ENCODE measurements at regions not wholly inside any gene's neighbourhood (a gene's known extent, or its start where the extent isn't known, plus 50 kb on each side); places are given as distances from the start of the nearest gene placed in this dataset.

DNA sequence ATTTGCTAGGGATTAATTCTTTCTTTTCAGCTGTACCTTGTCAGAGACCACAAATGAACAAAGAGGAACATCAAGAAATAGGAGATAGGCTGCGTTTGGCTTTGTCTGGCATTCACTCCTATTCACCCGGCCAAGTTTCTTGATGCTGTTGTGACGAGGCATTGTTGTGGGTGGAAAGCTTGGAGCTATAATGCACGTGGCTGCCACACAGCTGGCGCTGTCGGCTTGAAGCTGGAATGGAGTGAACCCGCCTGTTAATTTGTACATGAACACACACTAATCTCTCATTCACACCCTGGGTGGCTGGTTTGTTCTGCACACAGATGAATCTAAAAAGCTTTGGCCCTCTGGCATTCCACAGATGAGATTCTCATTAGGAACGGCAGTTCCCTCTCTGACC, 274.9 kb upstream of the GYPC start:
- POLR2A ChIA-PET: no interaction called here
- H3K9me3 ChIP-seq (ENCODE audit: control insufficient read depth, insufficient read depth, low read length): peaks cover 5% of the 10 kb centered on the region; the same call in 1 of the 2 replicates
- CTCF ChIA-PET: no interaction called here
- TF ChIP-seq, protein P1, sequence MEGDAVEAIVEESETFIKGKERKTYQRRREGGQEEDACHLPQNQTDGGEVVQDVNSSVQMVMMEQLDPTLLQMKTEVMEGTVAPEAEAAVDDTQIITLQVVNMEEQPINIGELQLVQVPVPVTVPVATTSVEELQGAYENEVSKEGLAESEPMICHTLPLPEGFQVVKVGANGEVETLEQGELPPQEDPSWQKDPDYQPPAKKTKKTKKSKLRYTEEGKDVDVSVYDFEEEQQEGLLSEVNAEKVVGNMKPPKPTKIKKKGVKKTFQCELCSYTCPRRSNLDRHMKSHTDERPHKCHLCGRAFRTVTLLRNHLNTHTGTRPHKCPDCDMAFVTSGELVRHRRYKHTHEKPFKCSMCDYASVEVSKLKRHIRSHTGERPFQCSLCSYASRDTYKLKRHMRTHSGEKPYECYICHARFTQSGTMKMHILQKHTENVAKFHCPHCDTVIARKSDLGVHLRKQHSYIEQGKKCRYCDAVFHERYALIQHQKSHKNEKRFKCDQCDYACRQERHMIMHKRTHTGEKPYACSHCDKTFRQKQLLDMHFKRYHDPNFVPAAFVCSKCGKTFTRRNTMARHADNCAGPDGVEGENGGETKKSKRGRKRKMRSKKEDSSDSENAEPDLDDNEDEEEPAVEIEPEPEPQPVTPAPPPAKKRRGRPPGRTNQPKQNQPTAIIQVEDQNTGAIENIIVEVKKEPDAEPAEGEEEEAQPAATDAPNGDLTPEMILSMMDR (IDR thresholded peaks at IDR 0.05; ENCODE audit: low read depth, low read length): no peak
- no peak overlapping the region for H3K4me3 ChIP-seq (ENCODE audit: low read depth, low read length)
- H3K27ac ChIP-seq (ENCODE audit: low read depth, low read length): no peak overlapping the region
- DNase-seq (ENCODE audit: low read depth, low spot score): no peak
- no peaks in the 10 kb centered on the region for H3K27me3 ChIP-seq (ENCODE audit: control insufficient read depth, insufficient read depth, low read length)

GRCh38 chr2:126382998-126383397, 273.0 kb upstream of the GYPC start:
- H3K4me3 ChIP-seq (ENCODE audit: low read depth, low read length): no peak overlapping the region
- no peaks in the 10 kb centered on the region for H3K27me3 ChIP-seq (ENCODE audit: control insufficient read depth, insufficient read depth, low read length)
- TF ChIP-seq, protein P1 (IDR thresholded peaks at IDR 0.05; ENCODE audit: low read depth, low read length): no peak
- CTCF ChIA-PET: no interaction called here
- POLR2A ChIA-PET: no interaction called here
- no peak overlapping the region for H3K27ac ChIP-seq (ENCODE audit: low read depth, low read length)
- DNase-seq (ENCODE audit: low read depth, low spot score): no peak
- peaks cover 5% of the 10 kb centered on the region; the same call in 1 of the 2 replicates for H3K9me3 ChIP-seq (ENCODE audit: control insufficient read depth, insufficient read depth, low read length)

GRCh38 chr2:126383800-126384199, 272.2 kb upstream of the GYPC start:
- ChIA-PET POLR2A (no interaction called here), CTCF (no interaction called here)
- H3K4me3 ChIP-seq (ENCODE audit: low read depth, low read length): no peak overlapping the region
- TF ChIP-seq, protein P1 (IDR thresholded peaks at IDR 0.05; ENCODE audit: low read depth, low read length): no peak
- no peaks in the 10 kb centered on the region for H3K27me3 ChIP-seq (ENCODE audit: control insufficient read depth, insufficient read depth, low read length)
- H3K9me3 ChIP-seq (ENCODE audit: control insufficient read depth, insufficient read depth, low read length): peaks cover 9% of the 10 kb centered on the region; the same call in 1 of the 2 replicates
- no peak overlapping the region for H3K27ac ChIP-seq (ENCODE audit: low read depth, low read length)
- DNase-seq (ENCODE audit: low read depth, low spot score): no peak

DNA sequence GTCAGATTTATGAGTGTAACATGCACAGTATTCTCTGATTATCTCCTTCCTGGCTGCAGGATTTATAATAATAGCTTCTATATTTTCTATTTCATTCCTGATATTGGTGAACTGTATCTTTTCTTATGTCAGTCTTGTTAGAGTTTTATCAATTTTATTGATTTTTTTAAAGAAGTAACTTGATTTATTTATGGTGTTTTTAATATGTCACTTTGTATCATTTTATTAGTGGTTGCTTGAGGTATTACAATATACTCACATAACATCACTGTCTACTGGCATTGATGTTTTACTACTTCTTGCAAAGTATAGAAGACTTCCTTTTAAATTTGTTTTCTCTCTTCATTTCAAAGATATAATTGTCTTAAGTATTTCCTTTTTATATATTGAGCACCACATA, 270.5 kb upstream of the GYPC start:
- ChIA-PET POLR2A (no interaction called here), CTCF (no interaction called here)
- TF ChIP-seq, protein P1 (IDR thresholded peaks at IDR 0.05; ENCODE audit: low read depth, low read length): no peak

DNA sequence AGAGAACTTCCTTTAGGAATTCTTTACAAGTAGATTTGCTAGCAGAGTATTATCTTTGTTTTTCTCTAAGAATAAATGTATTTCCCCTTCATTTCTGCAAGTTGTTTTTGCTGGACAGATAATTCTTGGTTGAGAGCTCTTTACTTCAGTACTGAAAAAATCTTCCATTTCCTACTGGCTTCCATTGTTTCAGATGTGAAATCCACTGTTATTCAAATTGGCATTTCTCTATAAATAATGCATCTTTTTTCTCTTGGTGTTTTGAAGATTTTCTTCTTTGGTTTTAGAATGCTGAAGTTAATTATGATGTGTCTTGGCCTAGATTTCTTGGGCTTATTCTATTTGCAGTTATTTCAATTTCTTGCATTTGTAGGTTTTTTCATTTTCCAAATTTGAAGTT, 270.0 kb upstream of the GYPC start:
- TF ChIP-seq, protein P1 (IDR thresholded peaks at IDR 0.05; ENCODE audit: low read depth, low read length): no peak
- POLR2A ChIA-PET: no interaction called here
- no peak for DNase-seq (ENCODE audit: low read depth, low spot score)

More for the DNA sequence above, 270.5 kb upstream of the GYPC start:
- no peak for DNase-seq (ENCODE audit: low read depth, low spot score)
- H3K9me3 ChIP-seq (ENCODE audit: control insufficient read depth, insufficient read depth, low read length): peaks cover 8% of the 10 kb centered on the region; the same call in 1 of the 2 replicates
- no peaks in the 10 kb centered on the region for H3K27me3 ChIP-seq (ENCODE audit: control insufficient read depth, insufficient read depth, low read length)
- no peak overlapping the region for H3K27ac ChIP-seq (ENCODE audit: low read depth, low read length)
- H3K4me3 ChIP-seq (ENCODE audit: low read depth, low read length): no peak overlapping the region

More for the DNA sequence above, 270.0 kb upstream of the GYPC start:
- no peak overlapping the region for H3K4me3 ChIP-seq (ENCODE audit: low read depth, low read length)
- no peaks in the 10 kb centered on the region for H3K27me3 ChIP-seq (ENCODE audit: control insufficient read depth, insufficient read depth, low read length)
- CTCF ChIA-PET: no interaction called here
- H3K9me3 ChIP-seq (ENCODE audit: control insufficient read depth, insufficient read depth, low read length): peaks cover 8% of the 10 kb centered on the region; the same call in 1 of the 2 replicates
- no peak overlapping the region for H3K27ac ChIP-seq (ENCODE audit: low read depth, low read length)
